HG02981 (cell line): ENCODE measurements at regions not wholly inside any gene's neighbourhood (a gene's known extent, or its start where the extent isn't known, plus 50 kb on each side); places are given as distances from the start of the nearest gene placed in this dataset.

Experiments used
- ATAC-seq: cut with Tn5 transposase; IDR thresholded peaks from one replicate; pipeline ENCODE4 v1.9.1; 2021; ENCODE audit warnings: mild to moderate bottlenecking, moderate library complexity; ENCODE audit not compliant: unreplicated experiment

GRCh38 chr7:126378642-126379041 lies 874.1 kb downstream of the GRM8 start:
- ATAC-seq, result no peak

GRCh38 chr7:126370038-126370668 lies 882.6 kb downstream of the GRM8 start:
- peak; percentile 60 for ATAC-seq

- no peak for ATAC-seq
These were observed 890.0 kb downstream of the GRM8 start for GRCh38 chr7:126362746-126363145.

GRCh38 chr7:126361183-126361582 lies 891.6 kb downstream of the GRM8 start:
- ATAC-seq, result no peak

- no peak for ATAC-seq
These were observed 912.9 kb downstream of the GRM8 start for GRCh38 chr7:126339813-126340212.

GRCh38 chr7:126305671-126306070 lies 947.1 kb downstream of the GRM8 start:
- no peak for ATAC-seq

- no peak for ATAC-seq
These were observed 948.8 kb downstream of the GRM8 start for GRCh38 chr7:126303926-126304325.

GRCh38 chr7:126302639-126303038 lies 950.1 kb downstream of the GRM8 start:
- ATAC-seq, result no peak

- ATAC-seq, result no peak
These were observed 966.4 kb downstream of the GRM8 start for GRCh38 chr7:126286317-126286716.

GRCh38 chr7:126236261-126236660 lies 1016.5 kb downstream of the GRM8 start:
- no peak for ATAC-seq

GRCh38 chr7:126228356-126229061 lies 1024.2 kb downstream of the GRM8 start:
- ATAC-seq, result no peak

GRCh38 chr7:126227643-126228042 lies 1025.1 kb downstream of the GRM8 start:
- no peak for ATAC-seq

GRCh38 chr7:126227055-126227454 lies 1025.7 kb downstream of the GRM8 start:
- no peak for ATAC-seq

GRCh38 chr7:126223729-126224128 lies 1029.0 kb downstream of the GRM8 start:
- ATAC-seq, result no peak

- ATAC-seq, result no peak
These were observed 1030.0 kb downstream of the GRM8 start for GRCh38 chr7:126222782-126223181.

GRCh38 chr7:126215785-126216184 lies 1037.0 kb downstream of the GRM8 start:
- no peak for ATAC-seq

GRCh38 chr7:126213876-126214275 lies 1038.9 kb downstream of the GRM8 start:
- no peak for ATAC-seq

GRCh38 chr7:126211875-126212274 lies 1040.9 kb downstream of the GRM8 start:
- no peak for ATAC-seq

- ATAC-seq, result no peak
These were observed 1042.0 kb downstream of the GRM8 start for GRCh38 chr7:126210707-126211106.

GRCh38 chr7:126203185-126203584 lies 1049.6 kb downstream of the GRM8 start:
- ATAC-seq, result no peak

- no peak for ATAC-seq
These were observed 1050.6 kb downstream of the GRM8 start for GRCh38 chr7:126202177-126202576.

GRCh38 chr7:126185959-126186580 lies 1066.7 kb downstream of the GRM8 start:
- ATAC-seq, result no peak
